Stimulated activated CD8-positive, alpha-beta memory T cell treated with anti-CD3 and anti-CD28 coated beads, Interleukin-15, amount 100 ng/mL, for 4 hours (primary cell): ENCODE measurements at regions not wholly inside any gene's neighbourhood (a gene's known extent, or its start where the extent isn't known, plus 50 kb on each side); places are given as distances from the start of the nearest gene placed in this dataset.

Experiments used
- DNase-seq, 2 donors: peaks; one replicate each; pipeline ENCODE4 v3.0.0-alpha.2; 2020; ENCODE audit warnings: low read depth in 2 of 2

GRCh38 chr9:81489046-81489445, 200.3 kb downstream of the TLE1 start:
- DNase-seq: no peak

GRCh38 chr9:81480828-81481604, 208.3 kb downstream of the TLE1 start:
- DNase-seq: no peak

- DNase-seq: no peak
These were observed 209.8 kb downstream of the TLE1 start for GRCh38 chr9:81479573-81479972.

- DNase-seq: no peak
These were observed 211.7 kb downstream of the TLE1 start for GRCh38 chr9:81477669-81478068.

DNA sequence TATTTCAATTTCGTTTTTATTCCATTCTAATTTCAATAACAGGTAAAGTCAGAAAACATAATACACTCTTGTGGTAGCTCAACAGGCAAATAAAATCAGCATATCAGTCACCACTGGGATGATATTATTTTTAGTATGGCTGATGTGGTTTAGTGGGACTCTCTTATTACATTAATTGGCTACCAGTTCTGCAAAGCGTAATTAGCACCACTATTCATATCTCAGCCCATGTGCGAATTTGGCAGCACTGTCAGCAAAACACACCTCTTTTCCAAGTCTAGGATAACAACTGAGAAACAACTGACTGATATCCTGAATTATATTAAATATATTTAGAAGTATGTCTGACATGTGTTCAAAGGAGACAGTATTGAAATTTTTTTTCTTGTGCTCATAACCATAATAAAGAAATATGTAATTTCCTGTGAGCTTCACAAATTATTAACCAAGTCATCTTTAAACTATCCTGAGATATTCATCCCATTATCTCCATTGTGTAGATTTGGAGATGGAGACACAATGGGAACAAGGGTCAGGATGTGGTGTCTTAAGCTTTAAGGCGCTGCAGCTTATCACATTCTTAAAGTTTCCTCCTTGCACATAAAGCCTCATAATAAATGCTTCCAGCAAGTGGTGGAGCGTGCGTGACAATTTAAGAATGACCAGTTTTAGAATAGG, 212.4 kb downstream of the TLE1 start:
- no peak for DNase-seq

- no peak for DNase-seq
These were observed 214.6 kb downstream of the TLE1 start for GRCh38 chr9:81474792-81475191.

- DNase-seq: no peak
These were observed 215.2 kb downstream of the TLE1 start for GRCh38 chr9:81474125-81474524.

- DNase-seq: no peak
These were observed 215.6 kb downstream of the TLE1 start for GRCh38 chr9:81473708-81474107.

DNA sequence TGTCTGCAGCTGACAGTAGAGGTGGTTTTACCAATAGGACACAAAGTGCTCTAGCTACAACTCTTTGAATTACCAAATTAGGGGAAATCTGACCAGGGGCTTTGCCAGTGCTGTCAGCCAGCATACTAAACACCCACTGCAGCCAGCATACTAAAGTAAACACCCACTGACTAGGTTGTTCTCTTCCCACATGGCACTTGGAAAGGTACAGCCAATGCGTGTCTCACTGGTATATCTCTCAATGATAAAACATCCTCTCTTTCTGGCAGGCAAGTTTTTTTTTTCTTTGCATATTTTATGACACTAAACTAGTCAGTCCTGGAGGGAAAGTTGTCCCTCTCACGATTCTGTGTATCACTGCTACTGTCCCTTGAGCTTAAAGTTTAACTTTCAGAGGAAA, 216.1 kb downstream of the TLE1 start:
- DNase-seq: no peak

DNA sequence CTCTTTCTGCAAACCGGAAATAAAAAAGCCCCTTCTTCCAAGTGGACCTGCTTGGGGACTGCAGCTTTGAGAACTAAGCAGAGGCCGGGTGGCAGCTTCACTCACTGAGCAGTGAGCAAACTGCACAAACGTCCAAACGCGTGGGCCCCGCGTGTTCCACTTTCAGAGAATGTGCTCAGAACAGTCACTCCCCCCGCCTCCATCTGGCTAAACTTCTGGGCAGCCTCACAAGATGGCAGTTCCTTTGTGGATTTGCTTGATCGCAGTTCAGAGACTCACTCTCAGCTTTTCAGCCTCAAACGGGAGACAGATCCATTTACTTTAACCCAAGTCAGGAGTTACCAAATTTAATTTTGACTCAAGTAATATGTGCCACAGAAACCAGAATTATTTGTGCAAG, 216.6 kb downstream of the TLE1 start:
- no peak for DNase-seq

GRCh38 chr9:81470864-81471263, 218.5 kb downstream of the TLE1 start:
- no peak for DNase-seq

DNA sequence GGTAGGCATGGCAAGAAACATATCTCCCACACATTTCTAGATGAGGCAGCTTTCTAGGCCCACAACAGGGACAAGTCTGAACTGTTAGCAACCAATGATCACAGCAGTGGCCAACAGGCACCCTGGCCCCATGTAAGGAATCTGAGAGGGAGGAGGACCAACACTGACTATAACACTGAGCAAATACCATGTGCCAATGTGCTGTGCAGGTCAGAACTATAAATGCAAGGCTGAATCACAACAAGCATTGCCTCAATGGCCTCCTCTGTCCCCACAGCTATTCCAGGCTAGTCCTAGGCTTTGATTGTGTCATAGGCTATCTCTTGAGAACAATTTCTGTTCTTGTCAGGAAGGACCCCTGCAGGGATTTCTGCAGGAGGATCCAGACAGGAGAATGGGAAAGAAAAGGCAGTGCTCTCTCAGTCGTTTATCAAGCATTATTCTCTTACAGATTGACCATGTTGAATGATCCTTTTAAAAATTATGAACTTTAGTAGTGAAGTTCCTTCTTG, 221.2 kb downstream of the TLE1 start:
- no peak for DNase-seq

DNA sequence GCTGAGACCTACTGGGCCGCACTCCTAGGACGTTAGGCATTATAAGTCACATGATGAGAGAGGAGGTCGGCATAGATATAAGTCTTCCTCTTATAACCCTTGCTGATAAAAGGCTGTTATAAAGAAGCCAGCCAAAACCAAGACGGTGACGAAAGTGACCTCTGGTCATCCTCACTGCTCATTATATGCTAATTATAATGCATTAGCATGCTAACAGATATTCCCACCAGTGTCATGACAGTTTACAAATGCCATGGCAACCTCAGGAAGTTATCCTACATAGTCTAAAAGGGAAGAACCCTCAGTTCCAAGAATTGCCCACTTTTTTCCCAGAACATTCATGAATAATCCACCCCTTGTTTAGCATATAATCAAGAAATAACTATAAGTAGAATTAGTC, 222.4 kb downstream of the TLE1 start:
- no peak for DNase-seq

DNA sequence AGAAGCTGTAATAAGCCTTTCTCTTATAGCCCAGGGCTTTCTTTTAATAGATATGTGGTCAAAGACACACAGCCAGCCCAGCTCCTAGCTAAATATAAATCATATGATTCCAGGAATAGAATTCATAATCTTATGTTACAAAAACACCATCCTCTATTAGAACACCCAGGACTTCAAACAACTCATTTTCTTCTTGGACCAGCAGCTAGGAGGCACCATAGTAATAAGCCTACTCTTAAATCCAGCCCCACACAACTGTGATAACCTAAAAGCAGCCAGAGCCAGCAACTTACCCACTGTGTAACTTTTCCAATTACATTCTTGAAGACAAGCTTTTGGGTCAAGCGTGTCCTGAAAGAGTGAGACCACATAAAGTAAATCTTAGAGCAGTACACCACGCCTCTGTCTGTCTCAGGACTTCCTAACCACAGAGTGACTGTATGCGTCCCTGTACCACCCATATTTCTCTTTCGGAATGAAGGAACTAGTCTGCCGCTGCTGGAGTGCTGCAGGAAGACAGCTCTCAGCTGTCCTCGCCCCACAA, 223.8 kb downstream of the TLE1 start:
- DNase-seq: no peak

- no peak for DNase-seq
These were observed 226.5 kb downstream of the TLE1 start for GRCh38 chr9:81462801-81463200.

DNA sequence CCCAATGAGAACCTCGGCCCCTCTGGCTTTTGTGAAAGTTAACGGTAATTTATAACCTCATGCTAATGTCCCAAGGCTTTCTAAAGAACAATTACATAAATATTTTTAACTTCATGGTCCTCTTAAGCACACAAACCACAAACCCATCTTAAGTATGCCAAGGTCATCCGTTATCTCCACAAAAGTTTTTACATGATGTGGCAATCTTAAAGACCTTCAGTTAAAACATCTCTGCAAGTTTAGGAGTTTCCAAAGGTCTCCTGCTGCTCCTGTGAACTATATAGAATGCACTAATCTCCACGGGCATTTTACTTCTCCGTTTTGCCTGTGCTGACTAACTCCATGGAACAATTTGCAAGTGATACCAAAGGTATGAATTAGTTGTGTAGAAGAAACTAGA, 228.2 kb downstream of the TLE1 start:
- no peak for DNase-seq

- no peak for DNase-seq
These were observed 228.7 kb downstream of the TLE1 start for GRCh38 chr9:81460693-81461092.

- DNase-seq: no peak
These were observed 229.8 kb downstream of the TLE1 start for GRCh38 chr9:81459591-81459990.

DNA sequence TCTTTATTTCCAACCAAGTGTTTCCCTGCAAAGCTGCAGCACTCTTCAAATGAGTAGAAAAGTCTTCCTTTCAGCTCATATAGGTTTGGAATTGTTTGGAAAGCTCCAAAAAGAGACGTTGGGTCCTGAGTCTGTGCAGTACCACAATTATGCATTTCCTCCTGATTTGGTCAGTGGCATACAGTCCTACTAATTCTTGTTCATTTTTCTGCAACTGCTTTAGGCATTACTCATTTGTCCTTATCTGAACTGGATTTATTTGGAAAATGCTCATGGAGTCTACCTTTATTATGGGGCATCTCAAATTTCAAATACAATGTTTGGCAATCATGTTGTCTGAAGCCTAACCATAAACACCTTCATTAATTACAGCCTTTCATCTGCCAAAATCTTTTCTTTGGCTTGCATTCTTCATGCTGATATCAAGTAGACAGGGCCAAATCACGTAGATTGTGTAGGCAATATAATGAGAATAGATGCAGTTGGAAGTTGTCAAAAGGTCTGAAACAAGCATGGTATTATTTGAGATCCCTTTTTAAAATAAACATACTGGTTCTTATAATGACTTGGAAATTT, 232.8 kb downstream of the TLE1 start:
- no peak for DNase-seq

DNA sequence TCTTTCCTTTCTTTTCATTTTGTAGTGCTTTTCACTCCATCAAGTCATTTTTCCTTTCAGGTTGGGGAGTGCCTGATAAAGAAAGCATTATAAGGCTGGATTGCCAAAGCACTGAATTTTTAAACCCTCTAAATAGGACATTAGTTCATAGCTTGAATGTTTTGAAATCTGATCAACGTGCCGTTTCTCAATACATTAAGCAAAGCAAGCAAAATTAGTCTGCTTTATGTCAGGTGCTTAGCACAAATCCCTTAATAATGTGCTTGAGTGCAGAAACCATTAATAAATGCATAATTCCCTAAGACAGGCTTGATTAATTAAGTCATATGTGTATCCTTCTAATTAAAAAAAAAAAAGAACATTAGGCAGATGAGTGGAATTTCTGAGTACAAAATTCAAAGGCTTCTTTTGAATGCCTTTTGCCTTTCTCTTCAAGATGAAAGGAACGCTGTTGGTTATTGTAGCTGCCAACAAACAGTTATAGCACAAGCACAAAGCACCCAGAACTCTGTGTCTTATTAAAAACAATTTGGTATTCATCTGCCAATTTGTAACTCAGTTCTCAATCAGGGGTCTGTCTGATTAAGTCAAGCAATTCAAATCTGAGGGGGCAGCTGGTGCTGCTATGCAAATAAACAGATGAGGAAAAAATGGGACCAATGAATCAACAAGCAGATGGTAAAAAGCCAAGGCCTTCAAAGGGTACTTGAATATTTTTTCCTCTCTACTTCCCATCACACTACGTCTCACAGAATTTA, 233.7 kb downstream of the TLE1 start:
- DNase-seq: no peak

DNA sequence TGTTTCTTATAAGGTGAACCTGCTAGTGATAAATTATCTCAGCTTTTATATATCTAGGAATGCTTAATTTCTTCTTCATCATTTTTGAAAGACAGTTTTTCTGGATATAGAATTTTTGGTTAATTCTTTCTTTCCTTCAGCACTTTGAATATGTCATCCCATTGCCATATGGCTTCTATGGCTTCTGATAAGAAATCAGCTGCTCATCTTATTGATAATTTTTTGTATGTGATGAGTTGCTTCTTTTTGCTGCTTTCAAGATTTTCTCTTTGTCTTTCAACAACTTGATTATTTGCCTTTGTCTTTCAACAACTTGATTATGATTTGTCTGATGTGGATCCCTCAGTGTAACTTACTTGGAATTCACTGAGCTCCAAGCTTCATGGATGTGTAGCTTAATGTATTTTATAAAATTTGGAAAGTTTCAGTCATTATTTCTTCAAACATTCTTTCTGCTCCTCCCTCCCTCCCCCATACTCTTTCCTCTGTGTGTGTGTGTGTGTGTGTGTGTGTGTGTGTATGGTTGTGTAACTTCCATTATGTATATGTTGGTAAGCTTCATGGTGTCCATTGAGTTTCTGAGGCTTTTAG, 243.9 kb downstream of the TLE1 start:
- DNase-seq: no peak

DNA sequence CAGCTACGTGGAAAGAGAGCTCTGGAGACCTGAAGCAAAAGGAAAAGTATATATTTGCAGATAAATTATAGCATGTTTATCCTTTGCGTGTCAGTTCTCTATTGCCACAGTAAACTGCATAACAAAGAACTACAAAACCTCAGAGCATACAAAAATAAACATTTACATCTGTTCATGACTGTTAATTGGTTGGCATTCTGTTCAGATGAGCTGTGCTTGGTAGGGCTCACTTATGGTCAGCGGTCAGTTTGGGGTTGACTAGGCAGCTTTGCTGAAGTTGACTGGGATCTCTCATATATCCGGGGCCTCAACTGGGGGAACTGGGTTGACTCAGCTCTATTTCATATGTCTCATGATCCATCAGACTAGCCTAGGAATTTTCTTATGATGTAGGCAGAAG, 257.7 kb downstream of the TLE1 start:
- no peak for DNase-seq
